GM12891 (cell line): ENCODE measurements at regions not wholly inside any gene's neighbourhood (a gene's known extent, or its start where the extent isn't known, plus 50 kb on each side); places are given as distances from the start of the nearest gene placed in this dataset.

ENCODE experiments used
- POLR2A ChIP-seq: IDR thresholded peaks from 2 replicates; pipeline ENCODE4 v1.6.1; 2011; ENCODE audit warnings: low read depth, low read length, control low read depth
- POLR2AphosphoS5 ChIP-seq: IDR thresholded peaks from 2 replicates; pipeline ENCODE4 v1.6.1; 2011; ENCODE audit warnings: low read depth, low read length, control low read depth
- POU2F2 ChIP-seq: IDR thresholded peaks from 2 replicates; pipeline ENCODE4 v1.6.1; 2011; ENCODE audit warnings: low read depth, mild to moderate bottlenecking, control low read depth, low read length, moderate library complexity
- TAF1 ChIP-seq: IDR thresholded peaks from 2 replicates; pipeline ENCODE4 v1.6.1; 2011; ENCODE audit warnings: low read depth, low read length, control low read depth

- no peak for TF ChIP-seq POLR2A
- TF ChIP-seq POLR2AphosphoS5: no peak
- no peak for TF ChIP-seq TAF1
- no peak for TF ChIP-seq POU2F2
These were observed 446.3 kb upstream of the NECTIN3 start for GRCh38 chr3:110625201-110625747.
